Calu3 (cell line): ENCODE measurements at regions not wholly inside any gene's neighbourhood (a gene's known extent, or its start where the extent isn't known, plus 50 kb on each side); places are given as distances from the start of the nearest gene placed in this dataset.

Experiments used
- BruUV-seq: library from RNA; stranded (reverse); fragments of 400-500 nt; replicated peaks from 2 replicates; lab custom pipeline; 2021; lab: Mats Ljungman, UMichigan
- CTCF ChIA-PET: fragments of 300-600 bp; sonication (Branson Sonifier 250); formaldehyde crosslinking; loops from one replicate; lab custom pipeline; 2022; ENCODE audit warnings: antibody characterized with exemption; lab: Charles Lee
- DNase-seq: peaks from one replicate; pipeline ENCODE4 v3.0.0; 2022
- H3K27ac Mint-ChIP-seq: one replicate; pipeline ENCODE4 v1.8.0; 2022; ENCODE audit warnings: mixed read lengths; ENCODE audit not compliant: unreplicated experiment
- H3K27me3 Mint-ChIP-seq: one replicate; pipeline ENCODE4 v1.8.0; 2022; ENCODE audit warnings: mixed read lengths; ENCODE audit not compliant: unreplicated experiment
- H3K36me3 Mint-ChIP-seq: one replicate; pipeline ENCODE4 v1.8.0; 2022; ENCODE audit warnings: mild to moderate bottlenecking, moderate library complexity, mixed read lengths; ENCODE audit not compliant: insufficient read depth, unreplicated experiment
- H3K4me1 Mint-ChIP-seq: one replicate; pipeline ENCODE4 v1.8.0; 2022; ENCODE audit warnings: mild to moderate bottlenecking, low read depth, mixed read lengths; ENCODE audit not compliant: unreplicated experiment
- H3K4me3 Mint-ChIP-seq: one replicate; pipeline ENCODE4 v1.8.0; 2022; ENCODE audit warnings: mild to moderate bottlenecking, low read depth, moderate library complexity, mixed read lengths; ENCODE audit not compliant: unreplicated experiment
- H3K9me3 Mint-ChIP-seq: one replicate; pipeline ENCODE4 v1.8.0; 2022; ENCODE audit warnings: low read depth, mixed read lengths; ENCODE audit not compliant: unreplicated experiment
- CTCF ChIP-seq: fragments of 200-600 bp; IDR thresholded peaks from one replicate; pipeline ENCODE4 v1.8.0; 2022; ENCODE audit warnings: antibody characterized with exemption; ENCODE audit not compliant: unreplicated experiment
- intact Hi-C: fragments of 100-400 bp; cut with micrococcal nuclease; formaldehyde crosslinking; loops from one replicate; pipeline ENCODE4 v1.10.0; 2022; ENCODE audit not compliant: unreplicated experiment

- TF ChIP-seq CTCF = no peak
- Mint-ChIP-seq H3K4me3 (no peak overlapping the region), H3K27me3 (no peaks in the 10 kb centered on the region), H3K4me1 (no peaks in the 10 kb centered on the region), H3K27ac (no peak overlapping the region), H3K36me3 (no peaks in the 10 kb centered on the region), H3K9me3 (no peaks in the 10 kb centered on the region)
- intact Hi-C loops = no loop called here
- CTCF ChIA-PET = interaction anchor here (0.6 kb wide), 1 partner anchor 528 kb away, joined by 5 read pairs; no protein-coding TSS in a partner anchor
- no TSS peak for BruUV-seq
- DNase-seq = no peak
Observed at GRCh38 chr7:10731253-10731773, 242.4 kb upstream of the PHF14 start.

DNA sequence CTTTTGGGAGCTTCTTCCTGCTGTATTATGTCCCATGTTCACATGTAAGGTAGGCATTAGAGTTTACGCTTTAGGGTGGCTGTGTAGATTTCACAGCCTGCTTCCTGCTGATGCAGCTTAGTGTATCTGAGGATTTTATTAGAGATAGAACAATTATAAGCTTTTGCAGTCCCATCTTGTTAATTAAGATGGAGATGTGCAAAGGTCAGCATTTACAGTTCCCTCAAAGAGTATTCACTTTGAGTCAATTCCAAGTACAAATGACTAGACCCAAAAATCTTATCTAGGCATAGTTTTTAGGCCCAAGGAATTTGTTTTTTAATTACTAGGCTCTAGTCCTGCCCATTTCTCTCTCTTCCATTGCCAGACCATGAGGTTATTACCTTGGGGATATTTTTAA, 239.9 kb upstream of the PHF14 start:
- Mint-ChIP-seq H3K9me3 (no peaks in the 10 kb centered on the region), H3K27me3 (no peaks in the 10 kb centered on the region), H3K36me3 (no peaks in the 10 kb centered on the region), H3K4me3 (no peak overlapping the region), H3K27ac (no peak overlapping the region), H3K4me1 (no peaks in the 10 kb centered on the region)
- BruUV-seq = no TSS peak
- TF ChIP-seq CTCF = no peak
- intact Hi-C loops = no loop called here
- CTCF ChIA-PET = interaction anchor here (1.0 kb wide), 1 partner anchor 12 kb away, joined by 3 read pairs; no protein-coding TSS in a partner anchor
- no peak for DNase-seq

DNA sequence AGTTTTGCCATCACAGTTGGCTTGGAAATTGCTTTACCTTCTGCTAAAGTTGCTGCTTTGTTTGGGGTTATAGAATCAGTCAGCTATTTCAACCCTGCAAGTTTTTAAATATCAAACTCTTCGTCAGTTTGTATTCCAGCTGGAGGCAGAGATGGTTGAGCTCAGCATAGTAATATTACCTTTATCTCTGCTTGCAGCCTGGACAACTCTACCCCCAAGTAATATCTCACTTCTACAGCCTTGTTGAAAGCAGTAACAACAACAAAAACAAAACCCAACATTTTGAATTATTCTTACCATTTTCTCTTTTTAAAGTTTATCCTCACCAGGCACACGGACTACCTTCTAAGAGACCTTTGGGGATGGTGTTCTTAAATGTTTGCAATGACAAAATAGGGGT, 239.1 kb upstream of the PHF14 start:
- CTCF ChIA-PET = no interaction called here
- H3K27me3 Mint-ChIP-seq = no peaks in the 10 kb centered on the region
- no peak for DNase-seq
- no peak overlapping the region for H3K4me3 Mint-ChIP-seq
- H3K4me1 Mint-ChIP-seq = no peaks in the 10 kb centered on the region
- no TSS peak for BruUV-seq
- no peaks in the 10 kb centered on the region for H3K36me3 Mint-ChIP-seq
- intact Hi-C loops = no loop called here
- no peaks in the 10 kb centered on the region for H3K9me3 Mint-ChIP-seq
- no peak overlapping the region for H3K27ac Mint-ChIP-seq
- no peak for TF ChIP-seq CTCF

DNA sequence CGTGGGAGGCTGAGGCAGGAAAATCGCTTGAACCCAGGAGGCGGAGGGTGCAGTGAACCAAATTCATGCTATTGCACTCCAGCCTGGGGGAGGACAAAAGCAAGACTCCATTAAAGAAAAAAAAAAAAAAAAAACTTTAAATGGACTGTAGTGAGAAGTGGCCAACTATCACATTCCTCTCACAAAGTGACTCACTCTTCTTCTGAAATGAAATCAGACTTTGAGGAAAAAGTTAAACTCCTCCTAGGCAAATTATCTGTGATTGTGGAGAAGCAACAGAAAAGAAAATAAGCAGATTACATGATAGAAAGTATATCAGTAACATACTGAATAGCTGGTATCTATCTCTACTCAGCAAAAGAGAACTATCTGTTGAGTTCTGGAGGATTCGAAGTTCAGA, 234.3 kb upstream of the PHF14 start:
- Mint-ChIP-seq H3K27ac (no peak overlapping the region), H3K4me1 (no peaks in the 10 kb centered on the region), H3K36me3 (no peaks in the 10 kb centered on the region), H3K27me3 (no peaks in the 10 kb centered on the region), H3K4me3 (no peak overlapping the region), H3K9me3 (peaks cover 4% of the 10 kb centered on the region)
- no peak for DNase-seq
- BruUV-seq = no TSS peak
- TF ChIP-seq CTCF = no peak
- intact Hi-C loops = no loop called here
- CTCF ChIA-PET = no interaction called here
